Femur (tissue), 1 donor: ENCODE measurements at regions not wholly inside any gene's neighbourhood (a gene's known extent, or its start where the extent isn't known, plus 50 kb on each side); places are given as distances from the start of the nearest gene placed in this dataset.

Experiments
- DNase-seq: peaks from one replicate; pipeline ENCODE4 v3.0.0-alpha.2; 2017

DNA sequence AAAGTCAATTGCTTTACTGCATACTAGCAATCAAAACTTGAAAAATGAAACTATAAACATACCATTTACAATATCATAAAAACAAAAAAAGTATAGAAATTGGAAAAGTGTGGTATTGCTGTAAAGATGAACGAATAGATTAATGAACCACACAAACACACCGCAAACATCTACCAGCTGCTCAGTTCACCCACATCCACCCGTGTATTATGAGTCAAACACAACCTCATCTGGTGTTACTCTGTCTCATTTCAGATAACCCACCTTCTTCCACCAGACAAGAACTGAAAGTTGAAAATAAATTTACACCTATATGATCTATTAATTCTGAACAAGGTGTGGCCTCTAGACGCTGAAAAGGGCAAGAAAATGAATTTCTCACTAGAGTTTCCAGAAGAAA, 53.3 kb downstream of the BLID start:
- DNase-seq: no peak

DNA sequence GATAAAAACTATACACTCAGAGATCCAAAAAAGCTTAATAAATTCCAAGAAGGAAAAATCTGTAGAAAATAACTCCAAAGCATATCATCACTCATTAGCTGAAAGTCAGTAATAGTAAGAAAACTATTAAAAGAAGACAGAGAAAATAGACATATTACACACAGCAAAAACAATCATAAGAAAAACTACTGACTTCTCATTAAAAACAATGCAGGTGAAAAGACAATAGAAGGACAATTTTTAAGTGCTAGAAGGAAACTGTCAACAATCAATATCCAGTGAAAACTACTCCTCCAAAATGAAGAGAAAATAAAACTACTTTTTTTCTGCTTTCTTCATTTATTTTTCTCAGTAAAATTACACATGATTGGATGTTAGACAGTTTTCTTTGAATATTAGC, 56.5 kb downstream of the BLID start:
- no peak for DNase-seq

DNA sequence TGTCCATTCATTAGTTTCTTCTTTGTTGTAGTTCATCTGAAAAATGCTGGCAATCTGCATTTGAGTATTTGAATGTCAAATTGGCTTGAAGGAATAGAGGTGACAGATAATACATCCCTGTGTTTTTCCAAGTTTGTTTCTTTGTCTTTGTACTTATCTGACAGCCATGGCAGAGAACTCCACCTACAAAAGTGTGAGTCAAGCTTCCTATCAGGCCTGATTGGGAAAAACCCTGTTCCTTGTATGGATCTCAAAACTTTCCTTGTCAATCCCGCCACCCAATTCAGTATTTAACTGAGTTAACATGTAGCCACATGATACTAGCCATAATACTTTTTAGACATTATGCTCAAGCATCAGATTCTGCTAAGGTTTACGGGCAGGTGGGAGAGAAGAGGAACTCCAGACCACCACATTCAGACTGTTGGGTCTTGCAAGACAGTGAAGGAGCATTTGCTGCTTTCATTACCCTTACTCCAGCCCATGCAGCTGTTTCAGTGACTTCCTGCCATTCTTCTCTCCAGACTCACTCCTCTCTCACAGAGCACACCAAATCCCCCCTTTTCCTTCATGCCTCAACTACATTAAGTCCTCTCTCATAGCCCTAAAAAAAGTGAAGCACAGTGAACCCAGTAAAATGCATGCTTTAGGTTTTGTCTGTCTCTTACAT, 65.9 kb downstream of the BLID start:
- DNase-seq: no peak

DNA sequence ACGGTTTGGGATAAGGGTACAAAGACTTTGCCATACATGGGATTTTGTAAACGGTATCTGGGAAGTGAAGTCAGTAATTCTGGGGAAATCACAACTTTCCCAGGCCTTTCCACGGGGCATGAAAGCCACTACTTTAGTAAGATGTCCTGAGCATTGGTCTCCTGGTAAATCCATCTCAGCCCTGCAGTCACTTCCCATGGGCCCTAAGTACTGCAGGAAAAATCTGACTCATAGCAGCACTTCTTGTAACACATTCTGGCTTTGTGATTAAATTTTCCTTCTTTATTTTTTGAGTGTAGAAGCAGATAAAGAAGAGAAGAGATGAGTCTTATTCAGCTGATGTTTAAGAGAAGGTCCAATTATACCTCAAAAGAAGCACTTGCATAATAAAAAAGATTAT, 67.6 kb downstream of the BLID start:
- DNase-seq: no peak

DNA sequence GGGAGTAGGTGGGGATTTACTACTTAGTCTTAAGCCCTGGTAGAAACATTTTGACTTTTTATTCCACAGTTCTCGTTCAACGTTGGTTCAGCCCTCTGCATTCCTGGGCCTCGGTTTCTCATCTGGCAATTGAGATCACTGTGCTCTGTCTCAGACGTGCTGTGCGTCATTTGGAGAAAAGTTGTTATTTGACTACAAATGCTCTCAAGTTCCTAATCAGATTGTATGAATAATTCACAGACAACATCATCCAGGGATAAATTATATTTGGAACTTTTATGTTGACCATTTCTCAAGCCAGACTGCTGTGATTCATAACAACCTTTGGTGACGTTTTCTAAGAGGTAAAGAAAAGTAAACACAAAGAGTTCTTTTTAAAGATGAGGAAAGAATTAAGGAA, 69.2 kb downstream of the BLID start:
- DNase-seq: no peak

DNA sequence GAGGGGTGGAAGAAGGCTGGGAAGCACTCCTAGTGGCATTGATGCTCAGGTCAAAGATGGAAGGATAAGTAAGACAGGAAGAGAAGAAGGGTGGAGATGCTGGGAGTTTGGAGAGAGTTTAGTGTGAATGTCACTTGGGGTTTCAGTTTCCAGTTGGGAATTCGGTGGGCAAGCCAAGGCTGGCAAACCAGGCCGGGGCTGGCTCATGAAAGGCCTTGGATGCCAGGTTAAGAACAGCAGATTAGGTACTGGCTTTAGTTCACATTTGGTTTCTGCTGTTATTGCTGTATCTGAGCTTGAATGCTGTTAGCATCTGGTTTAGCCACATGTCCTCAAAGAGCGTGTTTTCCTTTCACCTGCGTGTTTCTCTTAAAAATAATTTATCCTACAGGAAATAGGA, 69.6 kb downstream of the BLID start:
- no peak for DNase-seq

DNA sequence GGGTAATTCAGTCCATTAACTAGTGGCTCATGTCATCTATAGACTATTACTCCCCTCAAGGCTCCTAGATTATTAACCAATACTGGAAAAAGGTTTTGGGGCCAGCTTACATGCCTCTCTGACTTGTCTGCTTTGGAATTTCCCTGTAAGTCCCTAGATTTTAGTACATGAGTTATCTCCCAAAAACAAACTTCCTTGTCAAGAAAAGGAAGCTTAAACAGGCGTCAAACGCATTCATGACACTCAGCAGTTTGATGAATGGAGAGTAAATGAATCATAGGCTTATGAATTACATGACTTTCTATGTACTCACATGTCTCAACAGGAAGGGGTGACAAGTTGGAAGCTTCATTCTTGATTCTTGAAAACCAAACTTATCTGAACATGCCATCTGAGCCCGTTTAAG, 70.8 kb downstream of the BLID start:
- no peak for DNase-seq

DNA sequence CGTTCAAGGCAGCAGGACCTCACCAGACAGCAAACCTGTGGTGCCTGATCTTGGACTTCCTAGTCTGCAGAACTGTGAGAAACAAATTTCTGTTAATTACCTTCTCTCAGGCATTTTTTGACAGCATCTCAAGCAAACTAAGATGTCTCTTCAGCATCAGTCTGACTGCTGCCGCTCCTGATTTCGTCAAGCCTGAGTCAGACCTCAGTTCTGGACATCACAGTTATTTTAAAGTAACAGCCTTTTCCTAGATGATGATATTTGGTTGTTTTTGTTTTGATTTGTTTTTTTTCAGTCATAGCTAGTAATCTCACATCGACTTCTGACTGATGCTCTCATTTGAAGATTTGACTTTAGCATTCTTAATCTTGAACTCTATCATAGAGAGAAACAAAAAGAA, 71.9 kb downstream of the BLID start:
- DNase-seq: no peak

DNA sequence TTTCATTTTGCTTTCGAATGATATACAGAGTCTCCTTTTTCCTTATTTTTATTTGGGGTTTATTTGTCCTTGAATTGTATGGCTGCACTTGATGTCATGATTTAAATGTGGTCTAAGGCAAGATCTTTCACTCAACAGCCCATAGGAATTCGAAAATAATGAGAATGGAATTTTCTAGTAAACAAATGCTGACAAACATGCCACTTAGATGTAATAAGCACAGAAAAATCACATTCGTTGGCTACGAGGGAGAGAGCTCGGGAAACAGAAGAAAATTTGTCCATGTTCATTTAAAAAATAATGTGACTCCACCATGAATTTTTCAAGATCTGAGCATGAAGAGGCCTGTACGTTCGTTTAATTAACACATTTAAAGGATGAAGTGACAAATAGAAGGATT, 73.0 kb downstream of the BLID start:
- DNase-seq: no peak

DNA sequence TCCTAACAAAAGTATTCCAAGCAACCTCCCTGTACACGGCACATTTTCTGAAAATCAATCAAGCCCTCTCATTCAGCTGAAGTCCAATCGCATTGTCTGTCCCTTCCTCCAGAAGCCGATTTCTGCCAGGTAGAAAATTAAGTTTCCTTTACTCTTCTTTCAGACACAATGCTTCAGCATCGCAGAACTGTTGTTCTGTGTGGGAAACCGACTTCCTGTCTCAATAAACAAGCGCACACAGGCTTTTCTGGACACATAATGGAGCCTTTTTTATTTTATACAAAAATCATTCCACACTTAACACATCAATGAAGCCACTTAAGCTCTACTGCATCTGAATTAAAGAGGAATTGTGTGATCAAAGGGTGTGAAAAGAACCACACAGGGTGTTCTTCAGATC, 75.6 kb downstream of the BLID start:
- no peak for DNase-seq

DNA sequence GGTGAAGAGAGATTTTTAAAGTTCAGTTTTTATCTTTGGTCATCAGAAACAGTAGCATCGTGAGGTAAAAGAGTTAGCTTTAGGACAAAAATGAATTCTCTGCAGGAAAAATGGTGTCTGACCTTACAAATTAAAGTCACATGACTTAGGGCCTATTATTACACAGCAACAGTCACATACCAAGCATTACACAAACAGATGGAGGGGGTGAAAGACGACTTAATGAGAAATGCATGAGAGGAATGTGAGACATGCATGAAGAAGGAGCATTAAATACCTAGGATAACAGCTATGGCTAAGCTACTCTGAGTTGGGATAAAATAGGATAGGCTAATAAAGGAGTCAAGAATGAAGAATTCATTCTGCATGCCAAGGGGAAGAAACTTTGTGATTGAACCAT, 77.5 kb downstream of the BLID start:
- DNase-seq: no peak

DNA sequence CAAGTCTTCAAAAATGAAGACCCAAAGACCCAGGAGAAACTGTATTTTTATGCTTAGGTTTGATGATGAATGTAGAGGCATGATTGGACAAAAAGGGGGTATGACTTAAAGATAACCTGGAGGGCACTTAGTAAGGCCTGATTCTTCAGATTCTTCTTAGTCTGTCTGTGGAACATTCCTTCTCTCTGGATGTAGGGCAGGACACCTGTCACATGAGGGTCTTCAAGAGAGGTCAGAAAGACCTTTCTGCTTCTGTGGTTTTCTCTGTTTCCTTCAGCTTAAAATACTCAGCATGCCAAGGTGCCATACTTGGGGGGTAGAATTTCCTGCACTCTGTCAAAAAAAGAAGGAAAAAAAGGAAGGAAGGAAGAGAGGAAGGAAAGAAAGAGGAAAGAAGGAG, 78.1 kb downstream of the BLID start:
- no peak for DNase-seq

DNA sequence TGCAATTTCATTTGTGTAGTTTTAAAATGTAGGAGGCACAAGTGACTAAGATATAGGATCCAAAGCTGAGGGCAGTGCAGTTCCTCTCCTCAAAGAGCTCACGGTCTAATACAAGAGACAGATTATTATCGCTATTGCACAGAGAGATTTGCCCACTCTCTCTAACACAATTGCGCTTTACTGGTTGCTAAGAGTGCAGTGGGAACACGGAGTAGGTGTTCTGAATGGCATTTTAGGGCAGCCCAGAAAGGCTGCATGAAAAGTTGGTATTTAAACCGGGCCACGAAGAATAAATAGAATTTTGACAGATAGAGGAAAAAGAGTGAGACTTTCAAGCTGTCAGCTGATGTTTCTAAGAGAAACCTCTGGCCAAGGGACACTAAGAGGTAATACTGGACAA, 79.5 kb downstream of the BLID start:
- DNase-seq: no peak

DNA sequence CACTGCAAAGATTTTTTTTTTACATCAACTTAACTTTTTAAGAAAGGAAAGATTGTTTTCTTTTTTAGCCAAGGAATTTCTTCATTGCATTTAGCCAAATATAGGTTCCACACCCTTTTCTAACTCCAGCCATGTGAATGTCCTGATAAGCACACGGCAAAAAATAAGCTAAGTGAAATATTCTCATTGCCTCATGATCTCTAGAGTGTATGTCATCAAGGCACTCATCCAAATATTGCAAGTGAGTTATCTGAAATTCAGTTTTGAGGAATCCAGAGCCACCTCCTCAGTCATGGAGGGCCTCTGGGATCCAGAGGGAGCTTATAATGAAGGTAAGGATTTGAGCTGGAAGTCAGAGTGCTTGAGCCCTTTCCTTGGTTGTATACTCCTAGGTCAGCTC, 80.0 kb downstream of the BLID start:
- no peak for DNase-seq

DNA sequence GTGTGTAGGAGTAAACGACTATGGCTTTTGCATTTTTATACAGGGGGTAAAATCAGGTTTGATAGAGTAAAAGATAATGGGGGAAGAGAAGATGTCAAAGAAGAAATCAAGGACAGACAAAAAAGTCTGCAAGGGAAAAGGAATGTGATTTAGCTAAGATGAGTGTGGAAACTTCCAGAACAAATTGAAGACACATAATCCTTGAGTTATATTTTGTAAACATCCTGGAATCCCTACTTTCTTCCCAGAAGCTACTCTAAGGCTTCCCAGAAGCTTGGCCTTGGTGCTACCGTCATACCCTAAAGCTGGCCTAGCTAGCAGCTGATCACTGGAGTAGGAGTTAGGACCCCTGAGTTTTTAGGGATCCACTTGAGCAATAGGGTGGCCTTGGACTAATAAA, 82.4 kb downstream of the BLID start:
- no peak for DNase-seq

DNA sequence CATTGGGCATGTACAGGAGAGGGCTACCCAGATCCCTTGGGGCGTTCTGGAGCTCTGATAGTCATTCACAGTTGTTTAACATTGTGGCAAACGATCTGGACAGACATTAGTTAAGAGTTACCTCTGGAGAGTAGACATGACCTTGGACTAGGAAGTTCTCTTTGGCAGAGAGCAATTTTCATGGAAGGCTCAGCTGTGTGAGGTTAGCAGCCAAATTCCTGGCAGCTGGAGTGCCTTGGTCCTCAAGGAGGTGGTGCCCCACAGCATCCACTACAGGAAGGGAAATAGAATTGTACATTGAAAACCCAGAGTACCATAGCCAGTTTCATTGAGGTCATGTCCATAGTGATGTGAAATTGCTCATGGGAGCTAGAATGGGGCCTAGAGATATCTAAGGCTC, 82.8 kb downstream of the BLID start:
- no peak for DNase-seq

DNA sequence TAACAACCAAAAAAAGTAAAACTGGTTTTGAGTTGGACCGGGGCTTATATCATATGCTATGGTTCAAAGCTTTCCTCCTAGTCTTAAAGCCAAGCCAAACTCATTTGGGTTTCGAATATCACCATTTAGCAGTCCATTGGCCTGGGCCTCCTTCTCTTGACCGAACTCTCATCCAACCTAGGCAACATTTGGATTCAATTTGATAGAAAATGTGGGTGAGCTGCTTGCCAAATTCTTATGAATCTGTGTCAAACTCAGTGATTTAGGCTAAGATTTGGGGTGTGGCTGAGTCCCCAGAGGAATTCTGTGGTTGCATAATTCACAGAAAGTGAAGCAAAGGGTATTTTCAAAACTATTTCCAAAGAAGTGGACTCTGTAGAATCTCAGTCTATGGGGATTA, 83.7 kb downstream of the BLID start:
- DNase-seq: peak; percentile 36

DNA sequence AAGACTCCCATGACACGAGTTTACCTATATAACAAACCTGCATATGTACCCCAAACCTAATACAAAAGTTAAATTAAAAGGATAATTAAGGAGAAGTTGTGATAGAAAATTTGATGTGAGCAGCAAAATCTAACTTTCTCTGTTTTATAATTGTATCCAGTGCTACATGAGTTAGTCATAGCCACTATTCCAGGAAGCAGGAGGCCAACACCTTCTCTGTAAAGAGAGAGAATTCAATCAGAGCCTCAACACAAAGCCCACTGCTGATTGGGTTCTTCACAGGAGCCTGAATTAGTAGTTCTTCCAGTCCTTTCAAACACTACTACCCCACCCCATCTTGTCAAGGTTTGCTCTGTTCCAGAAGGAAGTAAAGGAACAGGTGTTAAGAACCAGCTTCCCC, 84.2 kb downstream of the BLID start:
- no peak for DNase-seq

DNA sequence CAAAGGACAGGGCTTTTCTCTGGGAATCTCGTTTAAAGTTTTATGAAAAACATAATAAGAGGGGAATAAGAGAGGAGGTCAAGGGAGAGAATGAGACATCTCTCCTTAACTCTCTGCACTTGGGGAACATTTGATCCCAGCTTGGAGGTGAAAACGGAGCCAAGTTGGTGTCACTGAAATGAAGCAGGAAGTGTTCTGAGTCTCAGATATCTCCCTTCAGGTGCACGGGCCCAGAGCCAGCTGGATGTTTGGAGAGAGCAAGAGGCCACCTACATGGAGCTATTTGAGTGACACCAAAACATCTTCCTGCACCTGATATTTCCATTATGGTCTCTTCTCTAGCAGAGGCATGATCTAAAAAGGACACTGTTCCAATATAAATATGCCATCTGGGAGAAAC, 85.7 kb downstream of the BLID start:
- no peak for DNase-seq

DNA sequence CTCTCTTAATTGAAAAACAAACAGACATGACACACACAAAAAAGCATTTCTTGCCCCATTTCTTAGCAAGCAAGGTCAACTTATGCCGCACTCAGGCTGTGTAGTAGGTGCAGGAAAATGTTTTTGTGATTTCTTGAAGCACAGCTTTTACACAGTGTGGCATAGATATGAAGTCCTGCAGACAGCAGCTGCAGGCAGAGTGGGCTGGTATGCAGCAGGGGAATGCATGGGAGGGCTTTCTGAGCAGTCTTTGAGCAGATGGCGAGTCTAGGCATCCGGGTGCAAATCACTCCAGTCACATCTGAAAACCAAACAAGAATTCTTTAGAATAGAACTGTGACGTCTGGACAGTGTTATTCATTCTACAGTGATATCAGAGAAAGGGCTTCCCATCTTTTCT, 87.5 kb downstream of the BLID start:
- DNase-seq: peak; percentile 40

DNA sequence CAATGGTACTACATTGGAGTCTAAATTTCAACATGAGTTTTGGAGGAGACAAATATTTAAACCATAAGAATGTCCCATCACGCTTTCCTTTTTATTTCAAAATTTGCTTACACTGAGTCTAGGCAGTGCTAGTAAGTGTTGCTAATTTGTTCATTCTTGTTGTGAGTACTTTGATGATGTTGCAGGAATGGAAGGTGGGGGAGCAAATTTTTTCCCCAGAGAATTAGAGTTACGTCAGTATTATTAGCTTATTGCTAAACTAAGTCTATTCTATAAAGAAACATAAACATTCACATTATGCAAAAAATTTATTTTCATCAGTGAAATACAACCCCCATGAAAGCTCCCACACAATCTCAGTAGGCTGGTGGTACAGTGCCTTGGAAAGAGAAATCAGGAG, 88.0 kb downstream of the BLID start:
- no peak for DNase-seq

DNA sequence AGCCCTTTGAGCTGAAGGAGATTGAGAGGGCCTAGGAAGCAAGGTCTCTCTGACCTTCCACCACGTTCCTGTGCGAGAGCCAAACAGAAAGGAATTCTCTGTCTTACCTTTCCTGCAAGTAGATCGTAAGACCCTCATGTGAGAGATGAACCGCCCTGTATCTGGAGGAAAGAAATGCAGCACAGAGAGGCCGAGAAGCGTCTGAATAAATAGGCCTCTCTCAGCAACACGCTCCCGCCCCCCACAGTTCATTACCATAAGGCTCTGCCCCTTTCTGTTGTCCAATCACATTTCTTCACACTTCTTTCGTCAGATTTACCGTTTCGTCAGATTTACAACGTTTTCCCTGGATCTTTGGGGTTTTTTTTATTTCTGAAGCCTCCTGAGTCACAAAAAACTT, 90.3 kb downstream of the BLID start:
- DNase-seq: no peak

DNA sequence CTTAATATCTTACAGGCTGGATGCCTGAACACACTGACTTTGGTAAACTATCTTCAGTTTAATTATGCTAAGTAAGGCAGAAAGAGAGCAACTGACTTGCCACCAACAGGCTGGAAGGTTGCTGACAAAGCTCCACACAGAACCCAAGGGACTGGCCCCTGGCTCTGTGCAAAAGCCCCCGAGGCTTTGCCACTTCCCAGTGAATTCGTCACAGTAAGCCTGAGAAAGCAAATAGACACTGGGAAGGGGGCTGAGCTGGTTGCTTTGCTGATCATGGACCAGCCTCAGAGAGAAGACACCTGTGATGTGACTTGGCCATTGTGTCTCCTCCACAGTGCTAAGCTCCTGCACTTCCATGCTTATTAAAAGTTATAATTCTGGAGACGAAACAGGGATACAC, 91.7 kb downstream of the BLID start:
- no peak for DNase-seq

DNA sequence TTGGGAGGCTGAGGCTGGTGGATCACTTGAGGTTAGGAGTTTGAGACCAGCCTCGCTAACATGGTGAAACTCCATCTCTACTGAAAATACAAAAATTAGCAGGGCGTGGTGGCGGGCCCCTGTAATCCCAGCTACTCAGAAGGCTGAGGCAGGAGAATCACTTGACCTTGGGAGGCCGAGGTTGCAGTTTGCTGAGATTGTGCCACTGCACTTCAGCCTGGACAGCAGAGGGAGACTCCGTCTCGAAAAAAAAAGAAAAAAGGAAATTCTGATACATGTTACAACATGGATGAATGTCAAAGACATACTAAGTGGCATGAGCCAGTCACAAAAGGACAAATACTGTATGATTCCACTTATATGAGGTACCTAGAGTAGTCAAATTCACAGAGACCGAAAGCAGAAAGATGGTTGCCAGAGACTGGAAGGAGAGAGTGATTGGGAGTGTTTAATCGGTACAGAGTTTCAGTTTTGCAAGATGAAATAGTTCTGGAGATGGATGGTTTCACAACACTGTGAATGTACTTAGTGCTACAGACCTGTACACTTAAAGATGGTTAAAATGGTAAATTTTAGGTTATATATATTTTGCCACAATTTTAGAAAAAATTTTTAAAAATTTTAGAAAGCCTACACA, 92.3 kb downstream of the BLID start:
- no peak for DNase-seq

DNA sequence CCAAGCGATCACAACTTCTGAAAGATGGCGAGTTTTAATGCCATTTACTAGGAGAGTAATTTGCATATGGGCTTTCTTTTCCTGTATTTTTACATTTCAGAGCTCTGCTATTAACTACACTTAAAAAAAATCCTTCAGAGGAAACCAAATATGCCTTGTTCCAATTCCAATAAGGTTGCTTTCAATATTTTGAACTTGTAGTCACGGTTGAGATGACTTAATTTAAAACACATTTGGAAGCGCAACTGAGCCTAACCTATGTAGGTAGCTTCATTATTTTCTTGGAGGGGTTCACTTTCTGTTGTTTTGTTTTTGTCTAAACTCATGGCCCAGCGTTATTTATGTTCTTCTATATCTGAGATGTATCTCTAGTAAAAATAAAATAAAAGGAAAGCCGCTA, 93.4 kb downstream of the BLID start:
- no peak for DNase-seq
